ENCODE measurements at regions not wholly inside any gene's neighbourhood (a gene's known extent, or its start where the extent isn't known, plus 50 kb on each side); places are given as distances from the start of the nearest gene placed in this dataset.

GRCh38 chr3:171963546-171963945, 75.8 kb upstream of the FNDC3B start:
- no peak for TF ChIP-seq CTCF (IDR thresholded peaks at IDR 0.05; ENCODE audit: low read length)
- no peak for TF ChIP-seq EZH2phosphoT487 (IDR thresholded peaks at IDR 0.05; ENCODE audit: low read length)
- TF ChIP-seq EZH2 (optimal IDR thresholded peaks at IDR 0.05; ENCODE audit: low read depth, low read length) = no peak
